CD14-positive monocyte (primary cell): ENCODE measurements at regions not wholly inside any gene's neighbourhood (a gene's known extent, or its start where the extent isn't known, plus 50 kb on each side); places are given as distances from the start of the nearest gene placed in this dataset.

Experiments used
- DNase-seq, 3 donors: peaks; one replicate each; pipeline ENCODE4 v3.0.0-alpha.2; 2011 to 2022
- H2AFZ ChIP-seq: 2 replicates; pipeline ENCODE4 v1.6.0; 2012; ENCODE audit warnings: mild to moderate bottlenecking, low read depth, low read length, inconsistent platforms; ENCODE audit not compliant: insufficient read depth, poor library complexity, severe bottlenecking
- H3K27ac ChIP-seq, 2 donors: 1 replicate in 1 of 2; 2 replicates in 1 of 2; pipeline ENCODE4 v1.5.1; 2012 to 2013; ENCODE audit warnings: low read length in 2 of 2, control low read depth in 1 of 2, inconsistent platforms in 1 of 2, low read depth in 1 of 2, mild to moderate bottlenecking in 1 of 2
- H3K27me3 ChIP-seq, 2 donors: one replicate each; pipeline versions ENCODE4 v1.6.0 to v1.6.1; 2011 to 2013; ENCODE audit warnings: low read length in 2 of 2; ENCODE audit not compliant: control insufficient read depth in 2 of 2, insufficient read depth in 2 of 2
- H3K36me3 ChIP-seq, 2 donors: replicated peaks in 1 of 2; 1 replicate in 1 of 2; 2 replicates in 1 of 2; pipeline versions ENCODE4 v1.5.1 to v1.6.1; 2012 to 2013; ENCODE audit warnings: low read length in 2 of 2, control low read depth in 1 of 2, inconsistent platforms in 1 of 2, mild to moderate bottlenecking in 1 of 2; ENCODE audit not compliant: insufficient read depth in 2 of 2, control insufficient read depth in 1 of 2
- H3K4me1 ChIP-seq, 2 donors: 1 replicate in 1 of 2; 2 replicates in 1 of 2; pipeline versions ENCODE4 v1.5.1 to v1.6.1; 2012 to 2013; ENCODE audit warnings: low read length in 2 of 2, control low read depth in 1 of 2, inconsistent platforms in 1 of 2, mild to moderate bottlenecking in 1 of 2, moderate library complexity in 1 of 2; ENCODE audit not compliant: insufficient read depth in 2 of 2, control insufficient read depth in 1 of 2
- H3K4me2 ChIP-seq: replicated peaks from 2 replicates; pipeline ENCODE3; 2012; ENCODE audit warnings: low read length, moderate library complexity, mild to moderate bottlenecking; ENCODE audit not compliant: poor library complexity, severe bottlenecking; ENCODE audit errors: extremely low read depth
- H3K4me3 ChIP-seq, 3 experiments: fragments of 200-600 bp in 1 of 3; sonication (generic) in 1 of 3; replicated peaks in 1 of 3; 1 replicate in 2 of 3; 2 replicates in 1 of 3; pipeline ENCODE4 v1.5.1; 2011 to 2013; ENCODE audit warnings: low read length in 3 of 3, mild to moderate bottlenecking in 3 of 3, control low read depth in 2 of 3, low read depth in 2 of 3, inconsistent platforms in 1 of 3, moderate library complexity in 1 of 3
- H3K79me2 ChIP-seq: 2 replicates; pipeline ENCODE4 v1.6.0; 2012; ENCODE audit warnings: mild to moderate bottlenecking, control low read depth, inconsistent platforms, low read length, moderate library complexity; ENCODE audit not compliant: insufficient read depth
- H3K9ac ChIP-seq: 2 replicates; pipeline ENCODE4 v1.6.0; 2017; ENCODE audit warnings: low read length, mild to moderate bottlenecking; ENCODE audit not compliant: insufficient read depth, poor library complexity, severe bottlenecking
- H3K9me3 ChIP-seq, 2 donors: replicated peaks in 1 of 2; 1 replicate in 1 of 2; 2 replicates in 1 of 2; pipeline versions ENCODE4 v1.5.1 to v1.6.1; 2012 to 2013; ENCODE audit warnings: low read length in 2 of 2, control low read depth in 1 of 2; ENCODE audit not compliant: control insufficient read depth in 1 of 2, insufficient read depth in 1 of 2
- H4K20me1 ChIP-seq: 2 replicates; pipeline ENCODE4 v1.6.0; 2012; ENCODE audit warnings: mild to moderate bottlenecking, low read length, control low read depth, moderate library complexity; ENCODE audit not compliant: insufficient read depth
- H3K27ac Mint-ChIP-seq, 7 donors: one replicate each; pipeline ENCODE4 v1.8.0; 2020; ENCODE audit warnings: mild to moderate bottlenecking in 7 of 7, mixed read lengths in 7 of 7, moderate library complexity in 6 of 7, inconsistent platforms in 2 of 7
- H3K27me3 Mint-ChIP-seq, 3 donors: one replicate each; pipeline ENCODE4 v1.8.0; 2021 to 2022; ENCODE audit warnings: low read depth in 3 of 3, mild to moderate bottlenecking in 3 of 3, mixed read lengths in 3 of 3, moderate library complexity in 3 of 3, inconsistent platforms in 1 of 3
- H3K36me3 Mint-ChIP-seq, 2 donors: one replicate each; pipeline ENCODE4 v1.8.0; 2020; ENCODE audit warnings: mixed read lengths in 2 of 2, inconsistent platforms in 1 of 2, mild to moderate bottlenecking in 1 of 2
- H3K4me1 Mint-ChIP-seq: one replicate; pipeline ENCODE4 v1.8.0; 2020; ENCODE audit warnings: mild to moderate bottlenecking, mixed read lengths
- H3K4me3 Mint-ChIP-seq, 2 donors: one replicate each; pipeline ENCODE4 v1.8.0; 2020; ENCODE audit warnings: mild to moderate bottlenecking in 2 of 2, mixed read lengths in 2 of 2, moderate library complexity in 1 of 2
- H3K9me3 Mint-ChIP-seq, 7 donors: one replicate each; pipeline ENCODE4 v1.8.0; 2020 to 2022; ENCODE audit warnings: mixed read lengths in 7 of 7, mild to moderate bottlenecking in 6 of 7, moderate library complexity in 6 of 7, inconsistent platforms in 2 of 7
- WGBS: methylation state at CpG from one replicate; pipeline ENCODE4 v1.1.5; 2013; ENCODE audit warnings: missing lambda C conversion rate; ENCODE audit not compliant: insufficient coverage; 5-methylcytosine and 5-hydroxymethylcytosine counted together
- intact Hi-C, 2 donors: fragments of 100-400 bp; cut with micrococcal nuclease; formaldehyde crosslinking; loops; one replicate each; pipeline versions ENCODE4 v1.15.0 to v1.15.1; 2023
- TF ChIP-seq, protein P1 (sequence below): fragments of 200-600 bp; IDR thresholded peaks from one replicate; pipeline ENCODE4 v1.8.0; 2022; ENCODE audit warnings: antibody characterized with exemption, mild to moderate bottlenecking

DNA sequence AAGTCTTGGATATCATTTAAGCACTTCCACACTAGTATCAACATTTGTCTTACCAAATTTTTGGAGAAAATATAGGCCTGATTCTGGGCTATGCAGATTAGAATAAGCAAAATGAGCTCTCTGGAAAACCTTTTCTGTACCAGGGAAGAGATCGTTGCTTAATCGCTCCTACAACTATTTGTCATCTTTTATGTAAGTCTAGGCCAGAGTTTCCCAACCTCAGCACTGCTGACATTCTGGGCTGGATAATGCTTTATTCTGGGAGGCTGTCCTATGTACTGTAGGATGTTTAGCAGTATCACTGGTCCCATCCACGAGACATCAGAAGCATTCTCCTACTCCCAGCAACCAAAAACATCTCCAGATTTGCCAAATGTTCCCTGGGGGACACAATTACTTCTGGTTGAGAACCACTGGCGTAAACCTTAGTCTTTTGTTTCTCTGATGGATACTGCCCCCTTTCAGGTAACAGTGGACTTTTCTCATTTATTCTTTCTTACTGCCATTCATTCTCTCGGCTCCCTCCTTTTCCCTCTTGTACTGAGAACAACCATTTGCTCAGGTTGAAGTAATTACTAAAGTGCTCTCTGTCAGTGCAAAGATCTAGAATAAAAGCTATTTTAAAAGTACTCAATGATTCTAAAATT lies 316.9 kb upstream of the E2F7 start:
- Mint-ChIP-seq H3K36me3 (no peaks in the 10 kb centered on the region), H3K27ac (no peak overlapping the region), H3K27me3 (peaks cover 0 to 3% (median 0%) of the 10 kb centered on the region in 3 donors), H3K9me3 (peaks cover 0 to 2% (median 0%) of the 10 kb centered on the region in 7 donors), H3K4me1 (peaks cover 18% of the 10 kb centered on the region), H3K4me3 (no peak overlapping the region)
- Histone ChIP-seq H3K36me3 (no peaks in the 10 kb centered on the region), H3K79me2 (no peaks in the 10 kb centered on the region), H3K27me3 (no peaks in the 10 kb centered on the region), H3K9me3 (no peaks in the 10 kb centered on the region), H2AFZ (no peak overlapping the region), H3K4me2 (no peak overlapping the region), H3K27ac (no peak overlapping the region), H4K20me1 (no peaks in the 10 kb centered on the region), H3K4me1 (peaks cover 5 to 24% of the 10 kb centered on the region in 2 donors), H3K4me3 (no peak overlapping the region), H3K9ac (no peak overlapping the region)
- whole genome bisulfite sequencing, result no CpG with 5 or more reads among the region's 5 CpGs
- no peak for DNase-seq
- intact Hi-C loops, result no loop called here
- TF ChIP-seq, protein P1, sequence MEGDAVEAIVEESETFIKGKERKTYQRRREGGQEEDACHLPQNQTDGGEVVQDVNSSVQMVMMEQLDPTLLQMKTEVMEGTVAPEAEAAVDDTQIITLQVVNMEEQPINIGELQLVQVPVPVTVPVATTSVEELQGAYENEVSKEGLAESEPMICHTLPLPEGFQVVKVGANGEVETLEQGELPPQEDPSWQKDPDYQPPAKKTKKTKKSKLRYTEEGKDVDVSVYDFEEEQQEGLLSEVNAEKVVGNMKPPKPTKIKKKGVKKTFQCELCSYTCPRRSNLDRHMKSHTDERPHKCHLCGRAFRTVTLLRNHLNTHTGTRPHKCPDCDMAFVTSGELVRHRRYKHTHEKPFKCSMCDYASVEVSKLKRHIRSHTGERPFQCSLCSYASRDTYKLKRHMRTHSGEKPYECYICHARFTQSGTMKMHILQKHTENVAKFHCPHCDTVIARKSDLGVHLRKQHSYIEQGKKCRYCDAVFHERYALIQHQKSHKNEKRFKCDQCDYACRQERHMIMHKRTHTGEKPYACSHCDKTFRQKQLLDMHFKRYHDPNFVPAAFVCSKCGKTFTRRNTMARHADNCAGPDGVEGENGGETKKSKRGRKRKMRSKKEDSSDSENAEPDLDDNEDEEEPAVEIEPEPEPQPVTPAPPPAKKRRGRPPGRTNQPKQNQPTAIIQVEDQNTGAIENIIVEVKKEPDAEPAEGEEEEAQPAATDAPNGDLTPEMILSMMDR, result no peak

DNA sequence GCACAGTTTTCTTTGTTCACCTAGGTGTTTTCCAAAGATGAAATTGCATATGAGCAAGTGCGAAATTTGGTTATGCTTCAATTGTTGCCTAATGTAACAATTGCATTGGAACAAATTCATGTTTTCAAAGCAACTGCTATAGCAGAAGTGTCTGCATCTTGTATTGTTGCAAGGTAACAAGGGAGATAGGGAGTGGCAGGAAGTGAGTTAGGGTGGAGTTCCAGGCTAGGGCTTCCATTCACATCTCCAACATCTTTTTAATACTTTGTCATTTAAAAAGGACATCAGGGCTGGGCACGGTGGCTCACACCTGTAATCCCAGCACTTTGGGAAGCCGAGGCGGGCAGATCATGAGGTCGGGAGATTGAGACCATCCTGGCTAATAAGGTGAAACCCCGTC lies 312.3 kb upstream of the E2F7 start:
- WGBS, result 78% methylated on average over 5 of the region's 6 CpGs
- peaks cover 0 to 7% (median 0%) of the 10 kb centered on the region in 7 donors for H3K9me3 Mint-ChIP-seq
- no peaks in the 10 kb centered on the region for H3K9me3 ChIP-seq
- no peak overlapping the region for H3K27ac Mint-ChIP-seq
- H3K79me2 ChIP-seq, result no peaks in the 10 kb centered on the region
- H3K4me3 Mint-ChIP-seq, result no peak overlapping the region
- peaks cover 17% of the 10 kb centered on the region for H3K4me1 Mint-ChIP-seq
- no peaks in the 10 kb centered on the region for H4K20me1 ChIP-seq
- H3K4me2 ChIP-seq, result no peak overlapping the region
- no peak overlapping the region for H3K27ac ChIP-seq
- DNase-seq, result no peak
- peaks cover 0 to 3% (median 0%) of the 10 kb centered on the region in 3 donors for H3K27me3 Mint-ChIP-seq
- intact Hi-C loops, result no loop called here
- H3K4me3 ChIP-seq, result no peak overlapping the region
- H3K36me3 Mint-ChIP-seq, result no peaks in the 10 kb centered on the region
- H3K36me3 ChIP-seq, result no peaks in the 10 kb centered on the region
- peaks cover 5 to 19% of the 10 kb centered on the region in 2 donors for H3K4me1 ChIP-seq
- no peaks in the 10 kb centered on the region for H3K27me3 ChIP-seq
- H2AFZ ChIP-seq, result no peak overlapping the region
- TF ChIP-seq, protein P1, result no peak
- no peak overlapping the region for H3K9ac ChIP-seq
